ENCODE measurements at regions not wholly inside any gene's neighbourhood (a gene's known extent, or its start where the extent isn't known, plus 50 kb on each side); places are given as distances from the start of the nearest gene placed in this dataset.
"Not testable (repeated sequence)": the region's sequence is repeated elsewhere in the genome, so short reads cannot be mapped to it uniquely, and the experiment has no call there.

- TF ChIP-seq CTCF, POLR2A (IDR thresholded peaks at IDR 0.05): not testable (repeated sequence)
Observed at GRCh38 chr6:144389474-144389873, 104.3 kb downstream of the UTRN start.

Measured in gastroesophageal sphincter (tissue), 3 donors.